Activated effector memory CD4-positive, alpha-beta T cell treated with Interleukin-2 at 50 U/mL for 16 hours (primary cell): ENCODE measurements at regions not wholly inside any gene's neighbourhood (a gene's known extent, or its start where the extent isn't known, plus 50 kb on each side); places are given as distances from the start of the nearest gene placed in this dataset.
"Not testable (repeated sequence)": the region's sequence is repeated elsewhere in the genome, so short reads cannot be mapped to it uniquely, and the experiment has no call there.

Source experiments
- DNase-seq: peaks from one replicate; pipeline ENCODE4 v3.0.0-alpha.2; 2020

DNA sequence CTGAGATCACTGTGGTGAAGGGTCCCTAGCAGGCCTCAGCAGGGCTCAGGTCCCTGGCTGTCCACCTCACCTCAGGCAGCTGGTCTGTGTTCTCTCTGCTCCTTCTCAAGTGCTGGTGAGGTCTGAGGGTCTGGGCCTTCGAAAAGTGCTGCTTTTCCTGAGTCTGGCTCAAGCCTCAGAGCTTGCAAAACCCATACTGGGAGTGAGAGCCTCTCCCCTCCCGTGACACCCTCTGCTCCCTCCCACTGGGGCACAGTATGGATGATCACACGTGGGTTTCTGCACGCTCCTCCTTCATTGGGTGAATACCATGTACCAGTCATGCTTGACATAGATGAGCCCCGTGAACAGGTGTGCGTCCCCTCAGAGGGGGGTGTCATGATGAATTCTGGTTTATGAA, 73.3 kb upstream of the WASF3 start:
- DNase-seq = no peak

DNA sequence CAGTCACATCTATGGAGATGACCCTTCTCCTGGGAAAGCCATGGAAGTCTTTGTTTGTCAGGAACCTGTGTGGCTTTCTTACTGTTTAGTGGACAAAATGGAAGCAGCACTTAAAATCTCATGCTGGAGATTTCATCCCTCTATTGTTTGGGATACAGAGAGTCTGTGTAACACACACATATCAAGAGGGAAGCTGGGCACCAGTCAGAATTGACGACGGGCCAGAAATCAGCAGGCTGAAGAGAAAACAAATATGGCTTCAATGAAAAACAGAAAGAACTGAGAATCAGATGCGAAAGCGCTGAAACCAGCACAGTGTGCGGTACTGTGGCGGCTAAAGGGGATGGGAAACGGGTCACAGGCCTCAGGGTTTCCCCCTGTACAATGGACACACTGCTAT, 72.2 kb upstream of the WASF3 start:
- no peak for DNase-seq

DNA sequence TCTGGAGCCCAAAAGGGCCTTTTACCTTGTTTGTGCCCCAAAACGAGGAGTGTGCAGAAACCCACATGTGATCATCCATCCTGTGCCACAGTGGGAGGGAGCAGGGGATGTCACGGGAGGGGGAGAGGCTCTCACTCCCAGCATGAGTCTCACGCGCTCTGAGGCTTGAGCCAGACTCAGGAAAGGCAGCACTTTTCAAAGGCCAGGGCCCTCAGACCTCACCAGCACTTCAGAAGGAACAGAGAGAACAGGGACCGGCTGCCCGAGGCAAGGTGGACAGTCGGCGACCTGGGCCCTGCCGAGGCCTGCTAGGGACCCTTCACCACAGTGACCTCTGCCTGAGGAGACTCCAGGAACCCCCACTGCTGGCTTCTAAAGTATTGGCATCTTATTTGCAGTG, 71.7 kb upstream of the WASF3 start:
- no peak for DNase-seq

DNA sequence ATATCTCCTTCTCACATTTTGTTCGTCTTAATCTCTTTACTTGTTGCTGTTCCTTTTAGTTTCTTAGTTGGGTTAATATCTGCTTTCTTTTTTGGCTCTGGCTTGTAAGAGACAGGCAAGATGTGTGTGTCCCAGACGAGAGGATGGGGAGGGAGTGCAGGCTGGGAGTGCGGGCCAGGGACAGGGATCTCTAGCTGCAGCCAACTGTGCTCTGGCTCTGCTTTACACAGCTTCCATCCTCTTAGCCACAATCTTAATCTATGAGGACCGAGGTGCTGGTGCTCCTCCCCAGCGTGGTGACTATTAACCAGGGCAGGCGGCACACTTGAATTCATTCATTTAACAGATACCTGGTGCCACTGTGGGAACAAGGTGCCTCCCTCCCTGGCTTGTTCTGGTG, 70.9 kb upstream of the WASF3 start:
- no peak for DNase-seq

DNA sequence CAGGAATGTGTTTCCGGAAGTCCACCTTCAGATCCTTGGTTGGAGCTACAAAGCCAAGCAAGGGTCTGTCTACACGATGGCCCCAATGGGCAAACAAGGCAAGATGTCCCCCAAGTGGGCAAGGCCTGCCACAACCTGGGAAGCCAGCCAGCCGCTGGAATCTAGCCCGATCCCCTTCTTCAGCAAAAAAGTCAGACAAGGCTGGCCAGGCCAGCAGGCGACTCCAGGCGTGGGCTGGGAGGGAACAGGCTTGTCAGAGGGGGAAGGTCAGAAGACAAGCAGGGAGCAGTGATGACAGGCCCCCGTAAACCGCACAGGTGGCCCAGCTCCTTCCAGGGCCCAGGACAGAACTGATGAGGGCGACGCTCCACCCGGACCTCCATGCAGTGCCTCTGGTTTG, 69.7 kb upstream of the WASF3 start:
- no peak for DNase-seq

DNA sequence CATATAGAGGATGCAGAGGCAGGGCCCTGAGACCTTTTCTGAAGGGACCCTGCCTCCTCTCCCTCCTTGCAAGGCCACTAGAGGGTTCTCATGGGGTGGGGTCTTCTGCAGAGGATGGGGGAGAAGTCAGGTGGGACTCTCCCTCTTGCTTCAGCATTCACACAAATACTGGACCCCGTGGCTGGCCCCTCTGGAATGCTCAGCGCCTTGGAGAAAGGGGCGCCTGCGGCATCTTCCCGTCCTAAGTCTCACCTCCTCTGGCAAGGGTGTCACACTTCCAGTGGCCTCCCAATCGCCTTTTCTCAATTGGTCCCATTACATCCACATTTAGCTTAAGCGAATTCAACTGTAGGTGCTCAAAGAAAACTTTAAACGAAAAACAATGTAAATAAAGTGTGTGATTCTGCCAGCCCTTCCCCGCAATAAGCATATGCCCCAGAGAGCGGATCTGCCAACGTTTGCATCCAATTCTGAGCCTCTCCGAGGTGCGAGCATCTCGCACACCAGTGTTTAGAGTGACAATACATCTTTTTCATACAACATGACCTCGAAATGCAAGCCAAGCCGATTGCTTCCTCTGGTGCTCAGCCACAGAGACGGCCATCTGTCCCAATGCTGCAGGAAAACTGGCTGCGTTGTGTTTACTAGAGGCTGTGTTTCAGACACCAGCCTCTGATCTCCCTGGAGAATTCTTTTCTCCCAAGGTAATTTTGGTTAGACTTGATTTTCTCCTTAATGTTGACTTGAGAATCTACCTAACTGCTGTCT, 69.1 kb upstream of the WASF3 start:
- no peak for DNase-seq

DNA sequence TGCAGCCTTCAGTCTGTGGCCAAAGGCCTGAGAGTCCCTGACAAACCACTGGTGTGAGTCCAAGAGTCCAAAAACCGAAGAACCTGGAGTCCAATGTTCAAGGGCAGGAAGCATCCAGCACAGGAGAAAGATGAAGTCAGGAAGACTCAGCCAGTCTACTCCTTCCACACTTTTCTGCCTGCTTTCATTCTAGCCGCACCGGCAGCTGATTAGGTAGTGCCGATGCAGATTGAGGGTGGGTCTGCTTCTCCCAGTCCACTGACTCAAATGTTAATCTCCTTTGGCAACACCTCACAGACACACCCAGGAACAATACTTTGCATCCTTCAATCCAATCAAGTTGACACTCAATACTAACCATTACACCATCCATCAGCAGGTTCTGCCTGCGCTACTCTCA, 65.2 kb upstream of the WASF3 start:
- DNase-seq = not testable (repeated sequence)

DNA sequence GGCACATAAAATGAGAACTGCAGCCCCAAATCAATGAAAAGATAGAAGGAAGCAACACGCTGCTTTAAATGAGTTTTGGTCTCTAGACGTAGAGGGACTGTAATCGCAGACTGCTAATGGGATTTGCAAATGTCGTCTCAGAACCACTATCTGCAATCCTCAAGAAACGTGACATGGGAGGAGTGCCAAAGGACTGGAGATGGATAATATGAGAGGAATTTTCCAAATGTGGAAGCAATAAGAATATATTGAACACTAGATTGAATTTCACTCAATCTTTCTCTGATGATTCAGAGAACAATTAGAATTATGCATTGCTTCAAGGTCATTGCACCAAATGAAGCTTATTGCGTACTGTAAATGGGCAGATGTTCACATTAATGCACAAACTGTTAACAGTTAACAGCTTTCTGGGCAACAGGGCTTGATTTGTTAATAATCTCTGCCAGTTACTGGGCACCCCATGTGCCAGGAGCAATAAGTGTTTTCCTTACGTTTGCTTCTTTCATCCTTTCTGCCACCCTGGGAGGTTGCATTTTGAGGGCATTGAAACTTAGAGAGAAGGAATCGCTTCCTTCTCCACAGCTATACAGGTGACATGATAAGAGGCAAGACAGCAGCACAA, 62.8 kb upstream of the WASF3 start:
- no peak for DNase-seq

DNA sequence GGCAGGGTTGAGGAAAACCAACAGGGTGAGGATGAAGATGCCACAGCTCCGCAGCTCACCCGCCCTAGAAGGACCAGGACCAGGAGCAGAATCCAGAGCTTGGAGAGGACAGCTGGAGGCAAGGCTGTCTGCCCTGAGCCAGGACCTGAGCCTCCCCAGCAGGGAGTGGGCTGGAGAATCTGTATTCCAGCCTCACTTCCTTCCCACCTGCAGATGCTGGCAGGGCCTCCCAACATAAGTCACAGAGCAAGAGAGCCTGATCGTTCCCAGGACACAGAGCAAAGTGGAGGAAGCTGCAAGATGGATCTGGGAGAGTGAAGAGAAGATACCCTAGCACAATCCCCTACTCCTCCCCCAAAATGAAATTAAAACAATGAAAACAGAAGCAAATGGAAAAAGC, 61.7 kb upstream of the WASF3 start:
- DNase-seq = no peak

DNA sequence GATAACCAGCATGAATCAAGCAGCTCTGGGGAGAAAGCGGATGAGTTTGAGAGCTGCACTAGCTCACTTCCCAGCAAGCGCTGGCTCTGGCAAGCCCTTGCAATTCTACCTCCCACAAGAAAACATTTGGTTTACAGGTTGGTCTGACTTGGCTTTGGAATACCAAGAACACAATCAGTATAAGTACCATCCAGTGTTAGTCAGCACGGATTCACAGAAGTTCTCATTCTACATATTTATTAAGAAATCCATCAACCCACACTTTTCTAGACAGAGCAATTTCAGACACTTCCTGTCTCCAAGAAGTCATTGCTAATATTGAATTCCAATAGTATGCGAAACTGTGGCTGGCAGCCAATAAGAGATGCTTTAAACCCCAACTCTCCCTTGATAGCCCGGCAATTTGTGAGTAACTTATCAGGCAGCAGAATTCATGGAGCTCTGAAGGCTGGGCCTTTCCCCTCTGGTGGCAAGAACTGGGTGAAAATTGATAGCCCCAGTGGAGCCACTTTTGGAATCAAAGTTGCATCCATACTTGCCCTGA, 59.4 kb upstream of the WASF3 start:
- no peak for DNase-seq

DNA sequence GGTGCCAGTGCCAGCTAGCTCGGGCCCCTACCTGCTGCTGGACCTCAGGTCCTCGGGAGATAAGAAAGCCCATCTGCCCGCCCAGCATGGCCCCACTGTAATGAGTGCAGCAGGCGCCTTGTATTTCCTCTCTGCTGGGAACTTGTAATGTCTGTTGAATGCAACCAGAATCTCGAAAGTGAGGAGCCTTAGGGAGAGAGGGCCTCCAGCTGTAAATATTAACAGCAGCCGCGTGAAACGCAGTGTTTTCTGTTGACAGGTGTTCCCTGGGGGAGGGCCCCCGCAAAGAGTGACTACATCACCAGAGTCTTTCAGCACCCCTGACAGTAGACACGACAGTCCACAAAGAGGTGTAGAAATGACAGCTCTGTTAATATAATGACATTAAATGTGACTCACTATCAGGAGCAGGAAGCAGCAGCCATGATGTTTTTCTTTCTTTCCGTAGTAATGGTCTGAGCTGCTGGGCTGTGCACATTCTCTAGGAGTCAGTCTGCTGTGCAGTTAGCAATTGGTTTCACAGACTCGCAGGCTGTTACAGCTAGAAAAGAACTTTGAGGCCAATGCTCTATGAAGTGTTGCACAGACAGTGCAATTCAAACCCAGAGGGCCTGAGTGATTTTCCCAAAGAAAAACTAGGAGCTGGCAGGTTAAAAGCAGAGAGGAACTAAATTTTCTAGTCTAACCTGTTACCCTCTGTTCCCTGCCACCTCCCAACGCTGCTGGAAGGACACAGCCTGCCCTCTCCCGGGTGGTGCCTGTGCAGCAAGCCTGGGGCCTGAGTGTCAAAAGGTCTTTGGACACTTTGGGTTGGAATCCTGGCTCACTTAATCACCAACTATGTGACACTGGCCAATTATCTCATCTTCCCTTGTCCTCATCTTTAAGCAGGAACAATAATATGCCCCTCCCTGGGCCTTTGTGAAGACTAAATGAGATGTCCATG, 58.6 kb upstream of the WASF3 start:
- no peak for DNase-seq

DNA sequence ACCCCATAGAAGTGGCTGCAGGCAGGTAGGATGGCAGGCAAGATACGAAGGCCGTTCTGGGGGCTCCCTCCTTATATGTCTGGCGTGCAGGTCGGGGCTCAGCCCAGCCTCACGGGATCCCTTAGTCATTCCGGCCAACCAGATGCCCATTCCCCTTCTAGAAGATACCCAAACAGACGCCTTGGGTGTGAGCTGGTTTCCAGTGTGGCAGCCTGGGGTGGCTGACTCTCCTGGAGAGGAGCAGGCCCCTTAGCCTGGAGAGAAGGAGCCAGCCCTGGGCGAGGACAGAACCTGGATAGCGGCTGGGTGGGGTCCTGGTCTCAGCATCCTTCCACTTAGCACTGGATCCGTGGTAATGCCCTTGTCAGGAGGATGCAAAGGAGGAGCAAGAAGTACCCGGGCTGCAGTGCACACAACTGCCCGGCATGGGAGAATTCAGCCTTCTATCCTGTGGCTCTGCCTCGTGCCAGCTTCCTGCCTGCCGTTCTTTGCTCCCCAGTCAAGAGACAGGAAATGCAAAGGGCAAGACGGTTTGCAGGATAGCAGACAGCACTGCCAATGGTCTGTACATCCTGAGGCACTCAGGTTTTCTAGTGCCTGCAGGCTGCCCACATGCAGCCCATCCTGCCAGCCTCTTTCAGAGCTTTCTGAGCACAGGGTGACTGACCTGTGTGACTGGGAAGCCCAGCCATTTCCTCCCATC, 56.7 kb upstream of the WASF3 start:
- no peak for DNase-seq

DNA sequence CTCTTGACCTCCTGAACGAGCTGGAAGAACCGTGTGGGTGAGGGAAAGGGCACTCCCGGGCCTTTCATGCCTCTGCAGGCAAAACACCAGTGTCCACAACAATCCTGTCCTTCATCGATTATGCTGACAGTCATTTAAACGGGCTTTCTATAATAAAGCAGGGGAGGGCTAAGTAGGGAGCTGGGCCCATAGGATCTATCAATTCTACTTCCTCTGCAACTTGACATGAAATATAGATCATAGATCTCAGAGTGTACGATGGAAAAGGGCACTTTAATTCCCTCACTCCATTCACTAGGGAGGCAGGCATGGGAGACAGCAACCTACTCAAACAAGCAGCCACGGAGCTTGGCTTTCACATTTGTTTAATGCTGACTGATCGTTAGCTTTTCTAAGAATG, 55.8 kb upstream of the WASF3 start:
- no peak for DNase-seq

DNA sequence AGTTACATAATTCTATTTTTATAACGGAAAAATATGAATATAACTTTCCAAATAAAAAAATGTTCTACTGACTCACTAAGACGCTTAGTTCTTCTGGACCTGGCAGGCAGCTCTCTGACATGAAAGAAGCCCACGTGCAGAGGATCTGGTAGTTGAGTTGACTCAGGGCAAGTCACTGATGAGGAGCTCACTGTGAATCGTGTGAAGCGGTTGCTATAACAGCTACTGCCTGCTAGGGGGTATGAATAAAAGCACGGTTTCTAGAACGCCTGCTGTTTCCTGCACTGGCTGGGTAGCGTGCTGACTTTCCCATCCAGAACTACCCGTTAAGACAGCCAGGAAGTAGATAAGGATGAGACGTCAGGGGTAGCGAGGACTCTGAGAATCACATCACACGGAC, 54.7 kb upstream of the WASF3 start:
- DNase-seq = no peak

DNA sequence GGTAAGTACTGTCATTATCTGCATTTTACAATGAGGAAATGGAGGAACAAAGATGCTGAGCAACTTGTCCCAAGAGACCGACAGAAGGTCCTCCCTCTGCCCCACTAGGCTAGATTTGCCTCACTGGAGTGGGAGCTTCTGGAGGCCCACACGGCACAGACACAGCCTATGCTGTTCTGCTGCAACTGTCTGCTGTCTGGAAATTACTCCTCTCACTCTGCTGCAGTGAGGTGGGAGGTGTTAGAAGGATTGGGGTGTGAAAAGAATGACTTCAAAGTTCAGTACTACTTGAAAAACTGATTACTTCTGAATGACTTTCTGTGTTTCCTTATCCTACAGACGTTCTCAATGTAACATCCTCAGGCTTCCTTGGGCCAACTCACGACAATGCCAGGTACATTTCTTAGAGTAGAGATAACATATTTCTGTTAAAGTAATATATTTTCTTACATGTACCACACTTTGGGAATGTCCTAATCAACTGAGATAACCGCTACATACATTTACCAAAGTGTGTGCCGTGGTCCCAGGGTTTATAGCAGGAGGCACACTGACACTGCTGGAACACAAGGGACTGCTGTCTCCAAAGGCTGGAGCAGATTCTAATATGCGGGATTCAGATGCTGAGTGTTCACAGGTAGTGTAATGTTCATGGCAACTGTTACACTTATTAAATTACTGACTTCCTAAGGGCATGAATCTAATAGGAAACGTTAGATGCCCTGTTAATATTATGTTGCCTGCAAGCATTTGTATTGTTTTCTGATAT, 53.5 kb upstream of the WASF3 start:
- no peak for DNase-seq
